ENCODE measurements at regions not wholly inside any gene's neighbourhood (a gene's known extent, or its start where the extent isn't known, plus 50 kb on each side); places are given as distances from the start of the nearest gene placed in this dataset.

DNA sequence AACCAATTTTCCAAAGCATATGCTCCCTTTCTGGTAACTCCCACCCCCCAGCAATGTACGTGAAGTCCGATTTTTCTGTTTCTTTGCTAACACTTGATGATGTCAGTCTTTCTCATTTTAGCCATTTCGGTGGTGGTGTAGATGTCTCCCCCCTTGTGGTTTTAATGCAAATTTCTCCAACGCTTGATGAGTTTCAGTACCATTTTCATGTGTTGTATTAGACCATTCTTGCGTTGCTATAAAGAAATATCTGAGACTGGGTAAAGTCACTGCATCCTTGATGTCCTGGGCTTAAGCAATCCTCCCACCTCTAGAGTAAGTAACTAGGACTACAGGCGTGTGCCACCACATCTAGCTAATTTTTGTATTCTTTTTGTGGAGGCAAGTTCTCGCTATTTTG lies 148.4 kb upstream of the VCX3A start:
- TF ChIP-seq CTCF (IDR thresholded peaks at IDR 0.05; ENCODE audit: low read depth, low read length): no peak
- no peak for TF ChIP-seq EZH2phosphoT487 (IDR thresholded peaks at IDR 0.05; ENCODE audit: low read depth)
- no peak overlapping the region for H3K4me2 ChIP-seq (ENCODE audit: low read length)
- no peaks in the 10 kb centered on the region for H4K20me1 ChIP-seq (ENCODE audit: insufficient read depth, low read length)
- no peak overlapping the region for H3K4me3 ChIP-seq (ENCODE audit: low read length)
- no peaks in the 10 kb centered on the region for H3K27me3 ChIP-seq (ENCODE audit: low read depth, low read length)
- H3K36me3 ChIP-seq (replicated peaks; ENCODE audit: low read depth, low read length): no peaks in the 10 kb centered on the region
- H3K4me1 ChIP-seq (ENCODE audit: low read length): no peaks in the 10 kb centered on the region
- no peaks in the 10 kb centered on the region for H3K79me2 ChIP-seq (ENCODE audit: low read length)
- H3K9me3 ChIP-seq (ENCODE audit: insufficient read depth, low read length): no peaks in the 10 kb centered on the region
- H3K27ac ChIP-seq (ENCODE audit: low read length): no peak overlapping the region
- H3K9ac ChIP-seq (ENCODE audit: low read length): no peak overlapping the region
- no peak overlapping the region for H2AFZ ChIP-seq (ENCODE audit: low read depth, low read length)

DNA sequence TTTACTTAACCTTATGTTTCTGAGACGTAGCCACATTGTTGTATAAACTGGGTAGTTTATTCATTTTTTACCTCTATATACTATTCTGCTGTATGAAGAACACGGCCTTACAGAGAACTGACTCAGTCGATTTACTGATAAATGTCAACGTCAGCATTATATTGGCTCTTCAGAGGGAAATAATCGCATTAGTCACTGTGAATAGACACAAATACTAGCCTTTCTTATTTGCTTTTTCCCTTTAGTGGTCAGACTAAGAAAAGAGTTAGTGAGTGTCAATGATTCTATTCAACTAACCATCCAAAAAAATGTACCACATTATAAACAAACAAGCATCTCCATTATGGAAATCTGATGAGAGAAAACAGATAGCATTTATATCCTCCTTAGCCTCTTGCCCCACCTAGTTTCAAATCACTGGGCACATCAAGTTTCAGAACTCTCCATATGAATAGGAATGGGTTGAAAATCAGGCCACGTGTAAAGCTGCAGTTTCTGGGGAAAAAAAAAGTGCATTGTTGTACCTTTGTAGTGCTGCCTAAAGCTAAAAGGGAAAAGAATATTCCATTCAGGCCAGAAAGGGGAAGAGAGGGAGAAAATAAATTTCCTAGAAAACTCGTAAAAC lies 146.7 kb upstream of the VCX3A start:
- TF ChIP-seq CTCF (IDR thresholded peaks at IDR 0.05; ENCODE audit: low read depth, low read length) (no peak), EZH2phosphoT487 (IDR thresholded peaks at IDR 0.05; ENCODE audit: low read depth) (no peak)

DNA sequence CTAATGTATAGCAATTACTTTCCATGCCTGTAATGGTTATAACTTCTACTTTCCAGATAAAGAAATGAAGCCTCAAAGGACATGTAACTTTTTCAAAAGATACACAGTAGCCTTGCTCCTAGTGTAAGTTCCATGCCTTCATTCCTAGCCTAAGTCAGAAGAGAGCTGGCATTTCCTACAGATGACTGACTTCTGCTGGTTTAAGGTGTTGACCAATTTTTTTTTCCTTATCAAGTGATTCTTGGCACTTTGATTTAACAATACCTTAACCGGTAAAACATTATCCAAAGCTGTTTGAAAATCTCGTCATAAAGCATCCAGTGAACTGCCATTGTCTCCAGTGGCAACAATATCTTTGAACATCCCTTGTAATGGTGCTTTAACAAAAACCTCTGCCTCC lies 145.1 kb upstream of the VCX3A start:
- H3K27ac ChIP-seq (ENCODE audit: low read length): no peak overlapping the region
- no peak overlapping the region for H3K9ac ChIP-seq (ENCODE audit: low read length)
- no peak overlapping the region for H3K4me2 ChIP-seq (ENCODE audit: low read length)
- no peaks in the 10 kb centered on the region for H3K27me3 ChIP-seq (ENCODE audit: low read depth, low read length)
- no peaks in the 10 kb centered on the region for H3K79me2 ChIP-seq (ENCODE audit: low read length)
- H3K36me3 ChIP-seq (replicated peaks; ENCODE audit: low read depth, low read length): no peaks in the 10 kb centered on the region
- TF ChIP-seq CTCF (IDR thresholded peaks at IDR 0.05; ENCODE audit: low read depth, low read length): no peak
- TF ChIP-seq EZH2phosphoT487 (IDR thresholded peaks at IDR 0.05; ENCODE audit: low read depth): no peak
- no peak overlapping the region for H3K4me3 ChIP-seq (ENCODE audit: low read length)
- no peaks in the 10 kb centered on the region for H3K4me1 ChIP-seq (ENCODE audit: low read length)
- H3K9me3 ChIP-seq (ENCODE audit: insufficient read depth, low read length): no peaks in the 10 kb centered on the region
- H4K20me1 ChIP-seq (ENCODE audit: insufficient read depth, low read length): no peaks in the 10 kb centered on the region
- H2AFZ ChIP-seq (ENCODE audit: low read depth, low read length): no peak overlapping the region

More for the DNA sequence above, 146.7 kb upstream of the VCX3A start:
- Histone ChIP-seq H3K36me3 (replicated peaks; ENCODE audit: low read depth, low read length) (no peaks in the 10 kb centered on the region), H3K27me3 (ENCODE audit: low read depth, low read length) (no peaks in the 10 kb centered on the region), H3K79me2 (ENCODE audit: low read length) (no peaks in the 10 kb centered on the region), H3K4me2 (ENCODE audit: low read length) (no peak overlapping the region), H3K4me1 (ENCODE audit: low read length) (no peaks in the 10 kb centered on the region), H3K27ac (ENCODE audit: low read length) (no peak overlapping the region), H3K9me3 (ENCODE audit: insufficient read depth, low read length) (no peaks in the 10 kb centered on the region), H2AFZ (ENCODE audit: low read depth, low read length) (no peak overlapping the region), H4K20me1 (ENCODE audit: insufficient read depth, low read length) (no peaks in the 10 kb centered on the region), H3K9ac (ENCODE audit: low read length) (no peak overlapping the region), H3K4me3 (ENCODE audit: low read length) (no peak overlapping the region)

GRCh38 chrX:6679550-6679949 lies 144.6 kb upstream of the VCX3A start:
- Histone ChIP-seq H3K27me3 (ENCODE audit: low read depth, low read length) (no peaks in the 10 kb centered on the region), H3K4me3 (ENCODE audit: low read length) (no peak overlapping the region), H3K4me1 (ENCODE audit: low read length) (no peaks in the 10 kb centered on the region), H3K9me3 (ENCODE audit: insufficient read depth, low read length) (no peaks in the 10 kb centered on the region), H3K79me2 (ENCODE audit: low read length) (no peaks in the 10 kb centered on the region), H3K27ac (ENCODE audit: low read length) (no peak overlapping the region), H2AFZ (ENCODE audit: low read depth, low read length) (no peak overlapping the region), H3K4me2 (ENCODE audit: low read length) (no peak overlapping the region), H3K9ac (ENCODE audit: low read length) (no peak overlapping the region), H3K36me3 (replicated peaks; ENCODE audit: low read depth, low read length) (no peaks in the 10 kb centered on the region), H4K20me1 (ENCODE audit: insufficient read depth, low read length) (no peaks in the 10 kb centered on the region)
- TF ChIP-seq EZH2phosphoT487 (IDR thresholded peaks at IDR 0.05; ENCODE audit: low read depth): no peak
- TF ChIP-seq CTCF (IDR thresholded peaks at IDR 0.05; ENCODE audit: low read depth, low read length): no peak
